ENCODE measurements at regions not wholly inside any gene's neighbourhood (a gene's known extent, or its start where the extent isn't known, plus 50 kb on each side); places are given as distances from the start of the nearest gene placed in this dataset.
A peak's percentile ranks its signal among the peaks of the same experiment; 100 is the strongest.

- TF ChIP-seq POLR2A (IDR thresholded peaks at IDR 0.05) (no peak), CTCF (IDR thresholded peaks at IDR 0.05) (no peak)
- Histone ChIP-seq H3K27ac (no peak overlapping the region), H3K9me3 (no peaks in the 10 kb centered on the region), H3K27me3 (peaks cover 0 to 11% (median 0%) of the 10 kb centered on the region in 9 donors), H3K4me1 (no peaks in the 10 kb centered on the region), H3K36me3 (no peaks in the 10 kb centered on the region), H3K4me3 (no peak overlapping the region)
- WGBS, 4 donors, result 66 to 88% (median 79%) methylated on average over 4 to 9 of the region's 9 CpGs
- intact Hi-C loops (cut with DNase I), result loop anchor here in 1 of 10 donors (10.0 kb wide), 1 partner anchor 59 kb away; no protein-coding TSS in a partner anchor
- DNase-seq, result no peak
- no peak for ATAC-seq
Observed at GRCh38 chr22:48885919-48886305, 941.8 kb downstream of the BRD1 start.

- no peak overlapping the region for H3K4me3 ChIP-seq
- H3K36me3 ChIP-seq, result no peaks in the 10 kb centered on the region
- no peaks in the 10 kb centered on the region for H3K4me1 ChIP-seq
- H3K9me3 ChIP-seq, result no peaks in the 10 kb centered on the region
- ATAC-seq (no peak), DNase-seq (peak in 1 of 5 donors; percentile 15)
- WGBS, 4 donors, result 60 to 75% (median 71%) methylated on average over 17 to 18 of the region's 18 CpGs
- intact Hi-C loops (cut with DNase I), result loop anchor here in 1 of 10 donors (10.0 kb wide), 1 partner anchor 59 kb away; no protein-coding TSS in a partner anchor
- TF ChIP-seq CTCF (IDR thresholded peaks at IDR 0.05) (no peak), POLR2A (IDR thresholded peaks at IDR 0.05) (no peak)
- no peak overlapping the region for H3K27ac ChIP-seq
- H3K27me3 ChIP-seq, result peaks cover 0 to 9% (median 0%) of the 10 kb centered on the region in 9 donors
Observed at GRCh38 chr22:48885271-48885918, 942.3 kb downstream of the BRD1 start.

GRCh38 chr22:48884786-48885185, 942.9 kb downstream of the BRD1 start:
- Histone ChIP-seq H3K4me3 (no peak overlapping the region), H3K27ac (no peak overlapping the region), H3K9me3 (no peaks in the 10 kb centered on the region), H3K4me1 (no peaks in the 10 kb centered on the region), H3K27me3 (peaks cover 0 to 9% (median 0%) of the 10 kb centered on the region in 9 donors), H3K36me3 (no peaks in the 10 kb centered on the region)
- no peak for TF ChIP-seq CTCF (IDR thresholded peaks at IDR 0.05)
- TF ChIP-seq POLR2A (IDR thresholded peaks at IDR 0.05), result no peak
- no peak for ATAC-seq
- intact Hi-C loops (cut with DNase I), result loop anchor here in 1 of 10 donors (10.0 kb wide), 1 partner anchor 60 kb away; no protein-coding TSS in a partner anchor
- DNase-seq, result peak in 1 of 5 donors; percentile 13
- 78 to 85% (median 81%) methylated on average over 12 to 16 of the region's 16 CpGs for WGBS, 4 donors

- Histone ChIP-seq H3K9me3 (no peaks in the 10 kb centered on the region), H3K4me3 (no peak overlapping the region), H3K36me3 (no peaks in the 10 kb centered on the region), H3K27ac (no peak overlapping the region), H3K4me1 (no peaks in the 10 kb centered on the region), H3K27me3 (peaks cover 0 to 9% (median 0%) of the 10 kb centered on the region in 9 donors)
- DNase-seq (no peak), ATAC-seq (no peak)
- TF ChIP-seq POLR2A (IDR thresholded peaks at IDR 0.05), result no peak
- no peak for TF ChIP-seq CTCF (IDR thresholded peaks at IDR 0.05)
- intact Hi-C loops (cut with DNase I), result loop anchor here in 1 of 10 donors (10.0 kb wide), 1 partner anchor 60 kb away; no protein-coding TSS in a partner anchor
- 72 to 81% (median 78%) methylated on average over 12 of the region's 12 CpGs for WGBS, 4 donors
Observed at GRCh38 chr22:48884324-48884723, 943.3 kb downstream of the BRD1 start.

All from heart left ventricle (tissue), 16 donors.